ENCODE measurements at regions not wholly inside any gene's neighbourhood (a gene's known extent, or its start where the extent isn't known, plus 50 kb on each side); places are given as distances from the start of the nearest gene placed in this dataset.

DNA sequence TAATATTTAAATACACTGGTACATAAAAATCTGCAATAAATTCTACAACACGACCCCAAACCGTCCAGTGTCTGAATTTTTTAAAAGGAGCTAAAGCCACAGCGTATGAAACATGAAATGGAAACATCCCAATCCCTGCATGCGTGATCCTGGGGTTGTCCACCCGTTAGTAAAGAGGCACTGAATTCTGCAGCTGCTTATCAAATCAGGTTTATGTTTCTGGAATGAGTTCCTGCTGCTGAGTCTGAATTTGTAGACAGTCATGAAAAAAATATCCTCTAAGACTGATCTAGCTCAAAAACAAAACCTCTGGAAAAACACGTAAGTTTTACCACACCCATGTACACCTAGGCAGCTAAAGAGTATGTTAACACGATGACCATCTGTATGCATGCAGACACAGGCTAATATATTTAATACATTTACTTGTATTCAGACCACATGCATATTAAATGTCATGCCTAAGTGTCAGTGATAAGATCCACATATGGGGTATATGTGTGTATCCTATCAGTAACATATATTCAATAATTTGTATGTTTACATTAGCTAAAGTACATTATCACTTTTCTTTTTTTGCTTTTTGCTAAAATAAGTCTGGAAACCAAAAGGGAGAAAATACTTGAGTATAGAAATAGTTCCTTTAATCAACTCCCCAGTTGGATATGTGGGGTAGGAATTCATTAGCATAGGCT is 420.5 kb upstream of the PSMD7 start:
- CTCF ChIA-PET = interaction anchor here (0.8 to 3.4 kb wide), 6 partner anchors 80 to 1681 kb away, joined by 3 to 19 read pairs (median 4); no protein-coding TSS in a partner anchor
- TF ChIP-seq, protein P1, sequence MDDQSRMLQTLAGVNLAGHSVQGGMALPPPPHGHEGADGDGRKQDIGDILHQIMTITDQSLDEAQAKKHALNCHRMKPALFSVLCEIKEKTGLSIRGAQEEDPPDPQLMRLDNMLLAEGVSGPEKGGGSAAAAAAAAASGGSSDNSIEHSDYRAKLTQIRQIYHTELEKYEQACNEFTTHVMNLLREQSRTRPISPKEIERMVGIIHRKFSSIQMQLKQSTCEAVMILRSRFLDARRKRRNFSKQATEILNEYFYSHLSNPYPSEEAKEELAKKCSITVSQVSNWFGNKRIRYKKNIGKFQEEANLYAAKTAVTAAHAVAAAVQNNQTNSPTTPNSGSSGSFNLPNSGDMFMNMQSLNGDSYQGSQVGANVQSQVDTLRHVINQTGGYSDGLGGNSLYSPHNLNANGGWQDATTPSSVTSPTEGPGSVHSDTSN (IDR thresholded peaks at IDR 0.05) = no peak
- TF ChIP-seq GATA2 (CRISPR knock-in tag; IDR thresholded peaks at IDR 0.05) = peak; percentile 45
- TF ChIP-seq, protein P2, sequence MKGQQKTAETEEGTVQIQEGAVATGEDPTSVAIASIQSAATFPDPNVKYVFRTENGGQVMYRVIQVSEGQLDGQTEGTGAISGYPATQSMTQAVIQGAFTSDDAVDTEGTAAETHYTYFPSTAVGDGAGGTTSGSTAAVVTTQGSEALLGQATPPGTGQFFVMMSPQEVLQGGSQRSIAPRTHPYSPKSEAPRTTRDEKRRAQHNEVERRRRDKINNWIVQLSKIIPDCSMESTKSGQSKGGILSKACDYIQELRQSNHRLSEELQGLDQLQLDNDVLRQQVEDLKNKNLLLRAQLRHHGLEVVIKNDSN (IDR thresholded peaks at IDR 0.05; ENCODE audit: borderline replicate concordance, low read depth) = no peak
- TF ChIP-seq NFIC (IDR thresholded peaks at IDR 0.05; ENCODE audit: borderline replicate concordance) = no peak
- TF ChIP-seq, protein P3, sequence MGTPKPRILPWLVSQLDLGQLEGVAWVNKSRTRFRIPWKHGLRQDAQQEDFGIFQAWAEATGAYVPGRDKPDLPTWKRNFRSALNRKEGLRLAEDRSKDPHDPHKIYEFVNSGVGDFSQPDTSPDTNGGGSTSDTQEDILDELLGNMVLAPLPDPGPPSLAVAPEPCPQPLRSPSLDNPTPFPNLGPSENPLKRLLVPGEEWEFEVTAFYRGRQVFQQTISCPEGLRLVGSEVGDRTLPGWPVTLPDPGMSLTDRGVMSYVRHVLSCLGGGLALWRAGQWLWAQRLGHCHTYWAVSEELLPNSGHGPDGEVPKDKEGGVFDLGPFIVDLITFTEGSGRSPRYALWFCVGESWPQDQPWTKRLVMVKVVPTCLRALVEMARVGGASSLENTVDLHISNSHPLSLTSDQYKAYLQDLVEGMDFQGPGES (IDR thresholded peaks at IDR 0.05; ENCODE audit: low read depth, low read length) = no peak
- no peak for TF ChIP-seq EP300 (IDR thresholded peaks at IDR 0.05; ENCODE audit: borderline replicate concordance in 1 of 2, low read depth in 1 of 2, low read length in 1 of 2)
- H3K4me2 ChIP-seq = no peak overlapping the region

DNA sequence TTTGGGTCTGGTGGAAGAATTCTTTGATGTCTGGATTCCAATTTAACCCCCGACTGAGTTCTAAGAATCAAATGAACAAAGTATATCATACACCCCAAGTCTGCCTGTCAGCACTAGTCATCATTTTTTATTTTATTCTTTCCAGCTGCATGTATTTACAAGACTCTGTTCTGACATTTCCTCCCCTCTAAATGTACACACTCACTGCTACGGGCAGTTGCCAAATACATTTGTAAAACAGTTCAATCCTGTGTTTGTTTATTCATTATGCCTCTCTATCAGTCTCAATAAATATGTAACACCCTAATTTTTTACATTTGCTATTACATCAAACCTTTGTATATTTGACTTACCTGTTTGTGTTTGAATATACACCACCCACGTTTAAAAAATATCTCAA is 422.3 kb upstream of the PSMD7 start:
- no peak overlapping the region for H3K9ac ChIP-seq
- H3K27ac ChIP-seq (ENCODE audit: low read depth in 2 of 2, low read length in 1 of 2) = no peak overlapping the region
- ChIA-PET POLR2A (no interaction called here), CTCF (interaction anchor here (1.5 to 2.5 kb wide), 2 partner anchors 130 to 305 kb away, joined by 4 to 10 read pairs; no protein-coding TSS in a partner anchor)
- no peak for TF ChIP-seq TEAD4 (IDR thresholded peaks at IDR 0.05; ENCODE audit: borderline replicate concordance, insufficient read depth)
- TF ChIP-seq RCOR1 (IDR thresholded peaks at IDR 0.05; ENCODE audit: low read length) = no peak
- TF ChIP-seq, protein P4, sequence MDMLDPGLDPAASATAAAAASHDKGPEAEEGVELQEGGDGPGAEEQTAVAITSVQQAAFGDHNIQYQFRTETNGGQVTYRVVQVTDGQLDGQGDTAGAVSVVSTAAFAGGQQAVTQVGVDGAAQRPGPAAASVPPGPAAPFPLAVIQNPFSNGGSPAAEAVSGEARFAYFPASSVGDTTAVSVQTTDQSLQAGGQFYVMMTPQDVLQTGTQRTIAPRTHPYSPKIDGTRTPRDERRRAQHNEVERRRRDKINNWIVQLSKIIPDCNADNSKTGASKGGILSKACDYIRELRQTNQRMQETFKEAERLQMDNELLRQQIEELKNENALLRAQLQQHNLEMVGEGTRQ (IDR thresholded peaks at IDR 0.05; ENCODE audit: borderline replicate concordance, low read depth, low read length) = no peak
- no peak for TF ChIP-seq NFIC (IDR thresholded peaks at IDR 0.05; ENCODE audit: borderline replicate concordance)
- no peak for TF ChIP-seq FOSL2 (IDR thresholded peaks at IDR 0.05; ENCODE audit: borderline replicate concordance, low read depth)
- no peak for TF ChIP-seq REST (IDR thresholded peaks at IDR 0.05; ENCODE audit: low read depth, low read length)
- no peak for TF ChIP-seq MAX (IDR thresholded peaks at IDR 0.05; ENCODE audit: low read depth)
- no peak for TF ChIP-seq GABPA (IDR thresholded peaks at IDR 0.05; ENCODE audit: low read depth)
- no peak for TF ChIP-seq MXI1 (IDR thresholded peaks at IDR 0.05; ENCODE audit: low read depth, low read length)
- WGBS (ENCODE audit: low lambda C conversion rate) = 29% methylated on average over 3 of the region's 3 CpGs
- H3K4me1 ChIP-seq (ENCODE audit: control insufficient read depth in 1 of 2, insufficient read depth in 2 of 2, low read depth in 1 of 2, low read length in 1 of 2) = peaks cover 0 to 3% of the 10 kb centered on the region in 2 experiments; a peak in 2 of 4 replicates
- no peaks in the 10 kb centered on the region for H3K27me3 ChIP-seq (ENCODE audit: insufficient read depth)
- no peaks in the 10 kb centered on the region for H3K36me3 ChIP-seq (replicated peaks in 1 of 2; ENCODE audit: control insufficient read depth in 1 of 2, insufficient read depth in 2 of 2, low read length in 1 of 2)
- no peak overlapping the region for H3K4me2 ChIP-seq
- H3F3A ChIP-seq (replicated peaks; ENCODE audit: insufficient read depth) = no peaks in the 10 kb centered on the region
- DNase-seq = no peak
- no peaks in the 10 kb centered on the region for H3K79me2 ChIP-seq (ENCODE audit: insufficient read depth)
- no peaks in the 10 kb centered on the region for H3K9me2 ChIP-seq
- H2AFZ ChIP-seq (ENCODE audit: low read depth) = no peak overlapping the region
- no peaks in the 10 kb centered on the region for H4K20me1 ChIP-seq (ENCODE audit: insufficient read depth)
- no peaks in the 10 kb centered on the region for H3K9me3 ChIP-seq
- H3K4me3 ChIP-seq (ENCODE audit: low read depth in 2 of 2, low read length in 1 of 2) = no peak overlapping the region

More for the DNA sequence above, 420.5 kb upstream of the PSMD7 start:
- Histone ChIP-seq H3K9me3 (no peaks in the 10 kb centered on the region), H3K36me3 (replicated peaks in 1 of 2; ENCODE audit: control insufficient read depth in 1 of 2, insufficient read depth in 2 of 2, low read length in 1 of 2) (no peaks in the 10 kb centered on the region), H3K27me3 (ENCODE audit: insufficient read depth) (no peaks in the 10 kb centered on the region), H3K79me2 (ENCODE audit: insufficient read depth) (no peaks in the 10 kb centered on the region), H3F3A (replicated peaks; ENCODE audit: insufficient read depth) (no peaks in the 10 kb centered on the region), H3K9ac (no peak overlapping the region), H3K4me3 (ENCODE audit: low read depth in 2 of 2, low read length in 1 of 2) (no peak overlapping the region), H4K20me1 (ENCODE audit: insufficient read depth) (no peaks in the 10 kb centered on the region), H3K27ac (ENCODE audit: low read depth in 2 of 2, low read length in 1 of 2) (no peak overlapping the region), H2AFZ (ENCODE audit: low read depth) (no peak overlapping the region), H3K9me2 (no peaks in the 10 kb centered on the region), H3K4me1 (ENCODE audit: control insufficient read depth in 1 of 2, insufficient read depth in 2 of 2, low read depth in 1 of 2, low read length in 1 of 2) (peaks cover 0 to 3% of the 10 kb centered on the region in 2 experiments; a peak in 2 of 4 replicates)
- DNase-seq = no peak
- POLR2A ChIA-PET = no interaction called here
- WGBS (ENCODE audit: low lambda C conversion rate) = 29% methylated on average over 7 of the region's 7 CpGs

Measured in SK-N-SH (cell line).